Peyer's patch (tissue), 4 donors: ENCODE measurements at regions not wholly inside any gene's neighbourhood (a gene's known extent, or its start where the extent isn't known, plus 50 kb on each side); places are given as distances from the start of the nearest gene placed in this dataset.

ENCODE experiments used
- CTCF ChIP-seq, 6 experiments: fragments of 450-650 bp in 4 of 6; fragments of 200-600 bp in 2 of 6; sonication (generic) in 1 of 6; IDR thresholded peaks; one replicate each; pipeline ENCODE4 v1.5.1; 2017 to 2019; ENCODE audit warnings: antibody characterized with exemption in 6 of 6, mild to moderate bottlenecking in 3 of 6, moderate library complexity in 1 of 6
- POLR2A ChIP-seq, 2 donors: fragments of 450-650 bp; IDR thresholded peaks; one replicate each; pipeline ENCODE4 v1.5.1; 2017; ENCODE audit warnings: antibody characterized with exemption in 2 of 2, mild to moderate bottlenecking in 2 of 2, moderate library complexity in 2 of 2

GRCh38 chr6:102746941-102747340 is 1353.4 kb downstream of the GRIK2 start:
- TF ChIP-seq CTCF (IDR thresholded peaks at IDR 0.05): no peak
- no peak for TF ChIP-seq POLR2A (IDR thresholded peaks at IDR 0.05)
